ENCODE measurements at regions not wholly inside any gene's neighbourhood (a gene's known extent, or its start where the extent isn't known, plus 50 kb on each side); places are given as distances from the start of the nearest gene placed in this dataset.

DNA sequence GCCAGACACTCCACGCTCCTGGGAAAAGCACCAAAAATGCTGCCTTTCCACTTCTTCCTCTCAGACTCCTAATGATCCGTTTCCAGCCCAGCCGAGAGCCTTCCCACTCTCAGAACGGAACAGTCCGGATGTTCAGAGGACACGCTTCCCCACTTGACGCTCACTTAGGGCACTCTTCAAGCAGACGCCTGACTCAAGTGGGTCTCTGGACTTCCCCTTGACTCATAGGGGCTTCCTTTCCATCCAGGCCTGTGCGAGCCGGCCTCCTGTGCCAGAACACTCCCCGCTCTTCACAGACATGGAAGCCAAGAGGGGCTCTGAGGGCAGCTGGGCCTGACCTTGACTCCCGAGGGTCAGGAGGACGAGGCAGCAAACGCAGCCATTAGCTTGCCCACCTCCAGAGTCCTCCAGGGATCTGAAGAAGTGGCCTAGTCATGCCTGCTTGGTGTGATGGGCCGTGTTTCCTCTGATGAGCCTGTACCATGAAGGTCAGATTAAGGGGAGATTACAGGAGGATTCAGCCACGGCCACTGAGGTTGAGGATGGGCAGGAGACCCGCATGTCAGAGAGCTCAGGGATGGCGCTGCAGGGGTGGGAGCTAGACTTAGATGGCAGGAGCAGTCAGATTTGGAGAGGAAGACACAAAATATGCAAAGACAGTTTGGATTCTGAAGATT lies 114.7 kb upstream of the TLE3 start:
- FAIRE-seq = no peak

DNA sequence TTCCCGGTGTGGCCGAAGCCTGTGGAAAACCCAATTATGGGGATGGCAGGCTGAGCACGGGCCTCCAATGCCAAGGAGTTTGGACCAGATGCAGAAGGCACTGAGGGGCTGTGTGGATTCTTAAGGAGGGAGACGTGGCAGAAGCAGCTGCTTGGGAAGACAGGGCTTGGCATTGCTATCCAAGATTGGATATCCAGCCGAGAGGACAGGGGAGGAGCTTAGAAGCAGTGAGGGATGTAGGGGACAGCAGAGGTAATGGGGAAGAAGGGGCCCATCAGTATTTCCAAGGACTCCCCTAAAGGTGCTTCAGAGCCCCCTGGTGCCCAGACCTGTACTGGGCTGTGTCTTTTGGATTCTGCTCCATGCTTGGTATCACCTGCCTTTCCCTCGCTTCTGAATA lies 112.8 kb upstream of the TLE3 start:
- no peak for FAIRE-seq

DNA sequence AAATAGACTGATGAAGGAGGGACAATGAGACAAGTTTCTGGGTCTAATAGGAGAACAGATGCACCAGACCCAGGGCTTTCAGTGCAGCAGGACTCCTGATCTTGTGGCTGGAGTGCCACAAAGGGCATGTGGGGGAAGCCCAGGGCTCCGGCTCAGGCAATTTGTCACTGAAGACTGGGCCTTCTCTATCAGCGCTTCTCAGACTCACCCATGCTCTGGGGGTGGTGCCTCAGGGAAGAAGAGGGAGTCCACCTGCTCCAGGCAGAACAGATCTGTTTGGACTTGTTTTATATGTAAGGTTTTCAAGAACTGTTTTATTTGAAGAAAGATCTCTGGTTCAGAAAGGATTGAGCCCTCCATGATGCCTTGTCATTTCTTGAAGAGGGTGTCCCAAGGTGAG lies 112.4 kb upstream of the TLE3 start:
- FAIRE-seq = no peak

DNA sequence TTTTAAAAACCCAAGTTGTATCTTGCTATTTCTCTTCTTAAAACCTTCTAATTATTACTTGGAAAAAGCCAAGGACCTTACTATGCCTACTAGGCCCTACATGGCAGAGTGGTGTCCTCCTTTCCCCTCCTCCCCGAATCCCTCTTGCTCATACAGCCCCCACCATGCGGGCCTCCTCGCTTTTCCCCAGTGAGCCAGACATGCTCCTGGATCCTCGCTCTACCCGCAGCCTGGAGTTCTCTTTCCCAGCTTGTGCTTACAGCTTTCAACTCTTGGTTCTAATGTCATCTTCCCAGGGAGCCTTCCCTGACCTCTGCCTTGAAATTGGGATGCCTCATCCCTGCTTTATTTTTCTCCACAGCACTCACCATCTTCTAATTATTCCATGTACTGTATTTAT lies 111.8 kb upstream of the TLE3 start:
- FAIRE-seq = no peak

DNA sequence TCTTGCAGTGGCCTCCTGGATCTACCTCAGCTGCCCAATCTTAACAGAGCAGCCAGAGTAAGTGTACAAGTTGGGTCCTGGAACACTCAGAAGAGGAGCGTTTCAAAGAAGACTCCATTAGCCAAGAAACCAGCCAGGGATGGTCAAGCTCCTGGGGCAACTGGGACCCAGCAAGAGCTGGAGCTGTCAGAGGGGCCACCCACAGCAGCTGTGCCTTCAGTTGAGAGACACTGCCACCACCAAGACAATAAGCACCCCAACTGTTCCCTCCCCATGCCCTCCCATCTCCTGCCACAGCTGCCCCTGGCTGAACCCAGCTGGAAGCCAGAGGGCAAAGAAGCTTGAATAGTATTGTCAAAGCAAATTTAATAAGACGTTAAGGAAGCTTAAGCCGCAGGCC lies 110.6 kb upstream of the TLE3 start:
- no peak for FAIRE-seq

DNA sequence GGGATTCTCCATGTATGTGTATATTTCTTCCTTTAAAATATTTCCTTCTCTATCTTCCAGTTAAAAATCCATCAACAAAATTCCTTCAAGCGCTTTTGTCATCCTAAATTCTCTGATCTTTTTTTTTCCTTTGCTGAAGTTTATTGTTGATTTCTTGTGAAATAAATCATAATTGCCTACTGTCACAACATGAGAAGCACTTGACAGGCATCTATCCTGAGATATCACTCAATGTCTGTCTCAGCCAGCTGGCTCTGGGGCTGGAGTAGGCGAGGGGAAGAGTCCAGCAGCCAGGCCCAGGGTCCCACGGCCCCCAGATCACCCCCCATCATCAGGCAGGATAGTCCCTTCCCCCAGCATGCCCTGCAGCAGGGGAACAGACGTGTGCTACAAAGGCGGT lies 109.0 kb upstream of the TLE3 start:
- FAIRE-seq = no peak

DNA sequence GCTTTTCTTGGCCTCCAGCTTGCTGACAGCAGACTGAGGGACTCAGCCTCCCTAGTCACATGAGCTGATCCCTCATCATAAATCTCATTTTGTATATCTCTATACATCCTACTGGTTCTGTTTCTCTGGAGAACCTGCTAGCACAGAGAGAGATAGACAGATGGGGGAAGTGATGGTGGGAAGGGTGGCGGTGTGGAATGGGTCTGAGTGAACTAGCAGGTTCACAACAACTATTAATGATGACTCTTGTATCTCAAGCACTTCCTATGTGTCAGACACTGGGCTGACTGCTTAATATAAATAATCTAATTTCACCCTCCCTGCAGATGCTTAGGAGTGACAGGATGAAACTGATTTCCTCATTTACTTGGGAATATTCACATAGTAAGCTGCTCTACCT lies 106.9 kb upstream of the TLE3 start:
- FAIRE-seq = no peak

DNA sequence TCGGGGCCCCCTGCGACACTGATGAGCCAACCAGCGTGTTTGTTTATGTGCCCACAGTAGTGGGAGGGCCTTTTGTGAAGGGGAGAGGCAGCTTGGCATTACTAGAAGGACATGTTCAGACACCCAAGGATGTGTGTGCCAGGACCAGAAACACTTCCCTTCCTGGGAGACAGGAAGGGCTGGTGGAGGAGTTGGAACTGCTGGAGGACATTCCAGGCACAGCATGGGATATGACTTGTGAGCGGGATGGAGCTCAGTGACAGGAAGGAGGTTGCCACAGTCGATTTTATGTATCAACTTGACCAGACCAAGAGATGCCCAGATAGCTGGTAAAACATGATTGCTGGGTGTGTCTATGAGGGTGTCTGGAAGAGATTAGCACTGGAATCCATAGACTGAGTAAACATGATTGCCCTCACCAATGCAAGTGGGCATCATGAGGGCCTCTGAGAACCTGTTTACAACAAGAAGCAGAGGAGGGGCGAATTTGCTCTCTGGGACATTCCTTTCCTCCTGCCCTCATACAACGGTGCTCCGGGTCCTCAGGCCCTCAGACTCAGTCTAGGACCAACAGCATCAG lies 106.4 kb upstream of the TLE3 start:
- FAIRE-seq = no peak

DNA sequence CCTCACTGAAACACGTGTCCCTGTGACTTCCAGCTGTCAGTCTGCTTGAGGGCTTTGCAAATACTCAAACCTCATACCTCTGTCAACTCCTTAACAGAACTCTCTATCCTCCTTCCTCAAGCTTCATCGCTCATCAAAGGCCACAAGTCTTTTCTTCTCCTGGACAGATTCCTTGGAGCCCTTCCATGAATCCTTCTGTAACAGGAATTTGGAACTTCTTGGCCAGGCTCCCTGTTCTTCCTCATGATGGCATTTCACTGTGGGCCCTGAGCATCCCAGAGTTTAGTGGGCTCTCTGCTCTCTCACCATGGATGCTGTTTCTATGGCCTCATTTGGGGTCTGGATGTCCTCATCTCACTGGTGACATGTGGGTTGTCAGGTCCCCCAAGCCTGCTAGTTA lies 105.0 kb upstream of the TLE3 start:
- no peak for FAIRE-seq

DNA sequence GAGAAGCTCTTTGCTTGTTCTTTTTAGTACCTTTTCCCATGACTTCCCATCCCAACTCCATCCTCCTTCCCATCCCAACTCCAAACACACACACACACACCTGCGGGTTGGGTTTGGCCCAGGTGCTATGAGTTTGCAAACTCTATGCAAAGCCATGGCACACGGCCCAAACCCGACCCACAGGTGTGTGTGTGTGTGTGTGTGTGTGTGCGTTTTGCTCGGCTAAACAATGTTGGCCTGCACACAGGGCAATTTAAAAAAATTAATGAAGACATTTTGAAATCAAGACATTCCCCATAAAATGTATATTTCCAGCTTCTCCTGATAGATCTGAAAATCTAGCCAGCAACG lies 103.7 kb upstream of the TLE3 start:
- no peak for FAIRE-seq

DNA sequence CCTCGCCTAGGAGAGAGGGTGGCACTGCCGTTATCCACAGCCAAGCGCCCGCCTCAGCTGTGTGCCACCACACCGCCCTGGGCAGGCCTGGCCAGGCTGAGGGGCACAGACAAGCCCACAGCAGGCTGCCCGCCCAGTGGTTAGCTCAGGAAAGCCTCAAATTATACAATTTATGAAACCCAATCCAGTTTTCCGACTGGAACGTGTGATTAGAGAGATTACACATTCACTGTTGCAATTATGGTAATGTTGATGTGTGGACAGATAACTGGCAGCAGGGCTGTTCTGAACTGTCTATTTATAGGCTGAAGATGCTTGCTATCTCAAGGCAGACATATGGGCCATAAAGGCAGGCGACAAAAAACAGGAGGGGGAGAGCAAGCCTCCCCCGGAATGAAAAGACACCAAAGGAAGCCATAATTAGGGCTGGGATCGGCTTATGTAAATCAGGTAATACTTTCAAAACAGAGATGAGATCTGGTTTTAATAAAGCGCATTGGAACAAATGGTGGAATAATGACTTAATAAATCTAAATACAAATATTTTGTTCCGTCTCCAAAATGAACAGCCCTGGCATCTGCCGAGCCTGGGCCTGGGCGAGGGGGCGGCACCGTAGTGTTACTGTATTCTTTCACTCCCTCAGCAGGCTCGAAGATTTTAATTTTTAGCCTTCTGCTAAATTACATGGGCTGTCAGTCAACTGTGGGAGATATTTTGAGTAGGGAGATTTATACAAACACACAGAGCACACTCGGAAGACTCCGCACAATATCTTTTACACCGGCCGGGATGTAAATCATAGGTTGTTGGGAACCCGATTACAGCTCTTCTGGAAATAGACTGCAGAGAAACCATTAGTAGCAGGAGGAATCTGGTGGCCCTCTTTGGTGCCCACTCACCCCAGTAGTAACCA lies 103.1 kb upstream of the TLE3 start:
- no peak for FAIRE-seq

DNA sequence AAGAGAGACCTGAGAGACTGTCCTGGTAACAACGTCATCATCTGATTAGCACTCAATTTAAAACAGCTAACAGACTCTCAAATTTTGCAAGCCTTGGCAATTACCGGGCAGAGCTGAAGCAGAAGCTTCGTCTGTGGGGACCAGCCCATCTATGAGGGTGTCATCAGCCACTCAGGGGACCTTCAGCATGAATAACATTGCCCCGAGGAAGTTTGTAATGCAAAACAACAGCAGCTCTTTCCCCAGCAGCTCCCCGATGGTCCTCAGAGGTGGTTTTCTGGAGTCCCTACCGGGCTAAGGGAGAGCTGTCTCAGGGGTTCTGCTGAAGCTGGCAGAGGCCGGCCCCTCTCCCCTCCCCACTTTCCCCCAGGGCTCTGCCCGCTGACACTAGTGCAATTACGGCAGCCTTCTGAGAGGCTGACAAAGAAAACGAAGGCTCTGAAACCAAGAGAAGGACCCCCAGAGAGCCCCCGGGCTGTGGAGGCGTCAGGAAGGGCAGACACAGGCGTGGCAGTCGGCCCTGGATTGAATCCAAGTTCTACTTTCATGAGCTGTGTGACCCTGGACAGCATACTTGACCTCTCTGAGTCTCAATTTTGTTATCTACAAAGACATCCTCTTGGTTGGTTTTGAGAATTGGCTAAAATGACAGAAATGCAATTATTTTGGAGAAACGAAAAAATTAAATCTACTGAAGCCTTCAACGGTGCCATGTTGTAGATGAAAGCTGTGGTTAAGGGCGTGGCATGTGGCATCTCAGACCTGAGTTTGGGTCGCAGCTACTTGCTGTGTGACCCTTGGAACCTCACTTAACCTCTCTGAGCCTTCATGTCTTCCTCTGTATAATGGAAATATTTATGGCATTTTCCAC lies 102.1 kb upstream of the TLE3 start:
- no peak for FAIRE-seq

DNA sequence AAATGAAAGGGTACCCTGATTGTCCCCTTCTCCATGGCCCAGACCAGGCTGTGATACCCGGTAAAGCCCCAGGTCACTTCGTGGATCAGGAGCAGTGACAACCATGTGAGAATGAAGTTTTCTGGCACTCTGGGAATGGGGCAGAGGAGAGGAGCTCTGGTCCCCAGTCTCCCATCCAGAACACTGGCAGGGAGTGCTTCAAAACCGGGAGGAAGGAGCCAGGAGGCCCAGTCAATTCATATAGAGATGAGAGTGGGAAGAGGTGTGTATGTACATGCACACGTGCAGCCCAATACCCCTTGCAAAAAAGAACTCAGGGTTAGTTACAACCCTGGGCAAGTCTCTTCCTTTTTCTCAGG lies 101.4 kb upstream of the TLE3 start:
- FAIRE-seq = no peak

DNA sequence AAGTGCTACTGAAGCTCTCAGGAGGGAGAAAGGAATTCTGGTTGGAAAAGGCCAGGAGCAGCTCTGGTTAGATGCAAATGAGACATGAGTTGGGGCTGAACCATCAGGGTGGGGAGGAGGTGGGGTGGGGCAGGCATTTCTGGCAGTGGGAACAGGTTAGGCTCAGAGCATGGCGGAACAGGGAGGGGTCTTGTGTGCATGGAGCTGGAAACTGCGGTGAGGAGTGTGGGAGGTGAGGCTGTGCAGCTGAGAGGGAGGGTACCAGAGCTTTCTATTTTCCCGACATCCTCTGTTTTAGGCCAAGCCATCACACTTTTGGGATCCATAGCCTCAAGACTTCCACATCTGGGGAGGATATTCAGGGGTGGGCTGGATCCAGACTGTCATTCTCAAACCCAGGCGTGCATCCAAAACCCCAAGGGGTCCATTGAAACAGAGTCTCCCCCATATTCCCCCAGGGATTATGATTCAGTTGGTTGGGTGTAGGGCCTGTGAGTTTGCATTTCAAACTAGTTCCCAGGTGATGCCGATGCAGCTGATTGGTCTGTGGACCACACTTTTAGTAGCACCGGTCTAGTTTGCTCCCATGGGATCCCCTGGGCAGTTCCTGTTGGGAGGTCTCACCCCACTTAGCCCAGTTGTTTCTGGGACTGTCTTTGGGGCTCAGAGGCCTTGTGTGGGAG lies 100.9 kb upstream of the TLE3 start:
- no peak for FAIRE-seq

DNA sequence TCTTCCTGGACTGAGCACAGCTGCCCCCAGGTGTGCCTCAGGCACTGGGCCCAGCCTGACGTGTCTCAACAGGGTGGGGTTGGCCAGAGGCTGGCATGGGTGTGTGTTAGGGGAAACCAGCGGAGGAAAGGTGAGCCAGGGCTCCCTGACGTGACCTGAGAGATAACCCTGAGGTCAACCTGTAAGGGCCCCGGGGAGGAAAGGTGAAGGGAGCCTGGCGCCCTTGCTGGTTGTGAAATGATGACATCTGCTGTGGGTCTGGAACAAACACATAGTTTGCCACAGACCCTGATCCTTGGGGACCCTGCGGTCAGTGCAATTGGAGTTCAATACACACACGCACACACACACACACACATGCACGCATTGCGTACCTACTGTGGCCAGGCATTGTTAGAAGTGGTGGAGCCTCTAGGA lies 100.2 kb upstream of the TLE3 start:
- no peak for FAIRE-seq

DNA sequence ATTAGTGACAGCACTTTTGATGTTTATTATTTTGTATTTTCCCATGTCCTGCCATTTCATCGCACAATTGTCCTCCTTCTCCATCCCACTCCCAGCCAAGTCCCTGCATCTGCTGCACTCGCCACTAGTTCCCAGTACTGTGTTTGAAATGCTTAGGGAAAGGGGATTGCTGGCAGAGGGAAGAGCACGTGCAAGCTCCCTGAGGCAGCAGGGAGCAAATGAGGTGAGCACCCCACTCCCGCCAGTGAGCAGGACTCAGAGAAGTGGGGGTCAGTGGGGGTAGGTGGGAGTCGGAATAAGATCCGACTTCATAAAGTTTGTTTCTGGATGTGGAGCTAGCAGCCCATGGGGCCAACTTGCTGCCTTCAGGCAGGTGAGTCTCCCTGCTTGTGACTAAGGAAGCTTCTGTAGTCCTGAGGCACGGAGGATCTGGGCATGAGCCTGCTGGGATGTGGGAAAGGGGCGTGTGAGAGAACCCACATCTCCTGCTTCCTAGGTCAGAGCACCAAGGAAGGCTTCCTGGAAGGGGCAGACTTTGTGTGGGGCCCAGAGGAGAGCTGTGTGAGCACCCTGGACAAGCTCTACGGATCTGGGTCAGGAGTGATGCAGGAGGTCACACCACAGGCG lies 99.7 kb upstream of the TLE3 start:
- FAIRE-seq = no peak

DNA sequence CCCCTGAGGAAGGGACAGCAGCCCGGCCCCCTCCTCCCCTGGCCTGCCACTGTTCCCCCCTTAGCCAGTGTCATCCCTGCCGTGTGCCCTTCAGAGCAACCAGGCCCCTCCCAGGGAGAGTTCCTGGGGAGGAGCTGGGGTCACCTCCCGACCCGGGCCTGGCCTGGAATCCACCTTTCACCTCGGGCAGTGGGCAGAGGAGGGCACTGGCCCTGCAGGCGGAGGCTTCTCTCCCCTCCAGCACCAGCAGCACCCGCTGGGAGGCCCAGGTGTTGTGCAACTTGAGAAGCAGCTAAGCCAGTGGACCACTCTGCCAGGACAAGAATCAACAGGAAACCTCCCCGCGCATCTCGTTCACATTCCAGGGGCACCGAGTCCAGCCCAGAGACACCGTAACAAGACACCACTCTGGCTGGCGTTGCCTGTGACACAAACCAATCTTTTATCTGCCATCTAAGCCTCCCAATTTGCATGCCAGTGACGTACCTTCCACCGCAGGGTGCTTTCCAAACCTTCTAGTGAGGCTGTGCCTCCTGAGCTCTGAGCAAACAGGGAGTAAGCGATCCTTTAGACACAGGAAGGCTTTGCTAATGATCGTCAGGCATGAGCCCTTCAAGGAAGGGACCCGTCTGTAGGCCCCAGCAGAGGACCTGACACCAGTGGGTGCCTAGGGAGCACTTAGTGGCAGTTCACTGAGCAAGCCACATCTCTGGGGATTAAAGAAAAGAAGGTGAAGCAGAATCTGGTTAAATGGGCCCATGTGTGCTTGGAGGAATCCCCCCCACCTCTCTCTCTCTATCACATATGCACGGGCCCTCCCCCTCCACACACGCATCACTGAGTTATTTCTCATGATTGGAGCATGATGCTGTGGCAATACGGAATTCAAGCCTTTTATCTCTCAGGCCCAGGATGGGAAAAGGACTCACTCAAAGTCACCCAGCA lies 98.9 kb upstream of the TLE3 start:
- no peak for FAIRE-seq

DNA sequence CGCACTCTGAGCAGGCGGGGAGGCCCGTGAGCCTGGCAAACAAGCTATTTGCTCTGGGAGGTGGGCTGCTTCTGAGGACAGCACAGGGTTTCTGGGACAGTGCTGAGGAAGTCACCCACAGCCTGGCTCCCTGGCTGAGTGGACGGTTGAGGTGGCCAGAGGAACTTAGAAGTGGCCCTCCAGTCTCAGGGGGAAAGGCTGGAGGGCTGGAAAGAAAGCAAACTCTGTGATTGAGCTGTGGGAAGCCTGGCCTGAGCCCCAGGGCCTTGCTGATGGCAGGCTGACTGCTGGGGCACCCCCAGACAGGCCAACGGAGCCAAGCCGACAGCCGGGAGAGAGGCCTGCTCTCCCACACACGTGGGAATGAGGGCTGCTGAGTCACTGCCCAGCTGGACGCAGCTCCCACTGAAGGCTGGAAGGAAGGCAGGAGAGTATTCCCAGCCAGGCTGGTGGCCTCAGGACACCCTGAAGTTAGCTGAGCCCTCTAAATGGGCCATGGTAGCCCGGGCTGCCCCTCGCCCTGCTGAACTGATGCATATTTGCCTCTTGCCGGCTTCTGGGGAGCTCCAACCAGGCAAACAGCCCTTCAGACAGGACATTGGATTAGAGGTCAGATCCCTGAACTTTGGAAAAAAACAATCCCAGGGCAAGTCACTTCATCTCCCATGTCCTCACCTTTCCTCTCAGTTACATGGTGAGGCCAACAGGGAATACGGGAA lies 98.0 kb upstream of the TLE3 start:
- no peak for FAIRE-seq

DNA sequence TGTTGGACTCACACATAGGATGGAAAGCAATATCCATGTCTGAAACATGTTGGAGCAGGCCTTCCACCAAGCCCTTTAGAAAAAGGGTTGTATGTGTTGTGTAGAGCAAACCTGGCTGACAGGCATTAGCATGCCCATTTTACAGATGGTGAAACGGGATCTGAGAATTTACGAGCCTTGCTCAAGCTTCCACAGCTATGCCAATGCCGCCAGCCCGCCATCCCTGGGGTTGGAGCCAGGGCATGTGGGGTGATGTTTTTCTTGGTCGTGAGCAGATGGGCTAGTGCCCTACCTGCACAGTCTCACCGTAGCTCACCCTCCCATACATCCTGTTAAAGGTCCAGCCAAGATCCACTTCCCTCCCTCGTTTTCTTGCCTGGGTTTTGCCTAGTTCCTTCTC lies 97.5 kb upstream of the TLE3 start:
- no peak for FAIRE-seq

DNA sequence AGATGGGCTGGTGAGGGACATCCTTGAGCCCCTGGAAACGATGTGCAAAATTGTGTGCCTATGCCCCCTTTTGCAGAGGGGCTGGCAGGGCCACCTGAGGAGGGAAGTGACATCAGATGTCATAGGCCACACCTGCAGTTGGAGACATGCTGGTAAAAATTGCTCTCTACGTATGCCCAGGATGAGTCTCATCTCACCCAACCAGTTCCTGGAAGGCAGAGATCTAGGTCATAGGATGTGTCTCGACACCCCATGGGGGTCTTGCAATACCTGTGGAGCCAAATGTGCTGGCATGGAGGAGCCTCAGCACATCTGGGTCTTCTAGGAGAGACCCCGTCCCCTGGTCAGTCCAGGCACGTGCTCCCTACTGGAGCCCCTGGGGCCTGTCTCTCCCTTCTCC lies 96.5 kb upstream of the TLE3 start:
- FAIRE-seq = no peak
